ENCODE measurements at regions not wholly inside any gene's neighbourhood (a gene's known extent, or its start where the extent isn't known, plus 50 kb on each side); places are given as distances from the start of the nearest gene placed in this dataset.

GRCh38 chr9:13500034-13500433, 220.5 kb upstream of the MPDZ start:
- Mint-ChIP-seq H3K27me3 (no peaks in the 10 kb centered on the region), H3K4me3 (no peak overlapping the region), H3K9me3 (ENCODE audit: insufficient read depth) (peaks cover 4% of the 10 kb centered on the region), H3K27ac (no peak overlapping the region), H3K4me1 (no peaks in the 10 kb centered on the region)
- ChIA-PET CTCF (no interaction called here), POLR2A (no interaction called here)
- ATAC-seq (ENCODE audit: low read depth): no peak
- Histone ChIP-seq H3K4me1 (ENCODE audit: control insufficient read depth in 2 of 2, insufficient read depth in 2 of 2, low read length in 2 of 2) (no peaks in the 10 kb centered on the region), H3K36me3 (replicated peaks in 1 of 2; ENCODE audit: control extremely low read depth in 1 of 2, control insufficient read depth in 1 of 2, extremely low read depth in 1 of 2, insufficient read depth in 2 of 2, low read length in 1 of 2) (no peaks in the 10 kb centered on the region), H3K9me3 (ENCODE audit: control extremely low read depth in 1 of 3, control insufficient read depth in 2 of 3, insufficient read depth in 1 of 3, low read length in 2 of 3) (peaks cover 0 to 6% (median 0%) of the 10 kb centered on the region in 3 donors), H3K27me3 (replicated peaks in 1 of 4; ENCODE audit: control extremely low read depth in 1 of 4, control insufficient read depth in 3 of 4, insufficient read depth in 4 of 4, low read length in 3 of 4) (no peaks in the 10 kb centered on the region), H3K4me2 (replicated peaks; ENCODE audit: low read depth, low read length, poor library complexity, severe bottlenecking) (no peak overlapping the region), H3K79me2 (ENCODE audit: control insufficient read depth, insufficient read depth, low read length) (no peaks in the 10 kb centered on the region), H3K27ac (ENCODE audit: low read length in 2 of 2) (no peak overlapping the region), H4K20me1 (ENCODE audit: control insufficient read depth, insufficient read depth, low read length, poor library complexity, severe bottlenecking) (no peaks in the 10 kb centered on the region), H3K9ac (ENCODE audit: low read length) (no peak overlapping the region), H2AFZ (ENCODE audit: insufficient read depth, low read depth, low read length, poor library complexity, severe bottlenecking) (no peak overlapping the region), H3K4me3 (ENCODE audit: control extremely low read depth in 1 of 5, extremely low read depth in 1 of 5, insufficient read depth in 1 of 5, low read depth in 2 of 5, low read length in 4 of 5) (no peak overlapping the region)
- WGBS (ENCODE audit: insufficient coverage): 86% methylated on average over 1 of the region's 1 CpG
- TF ChIP-seq, protein P1, sequence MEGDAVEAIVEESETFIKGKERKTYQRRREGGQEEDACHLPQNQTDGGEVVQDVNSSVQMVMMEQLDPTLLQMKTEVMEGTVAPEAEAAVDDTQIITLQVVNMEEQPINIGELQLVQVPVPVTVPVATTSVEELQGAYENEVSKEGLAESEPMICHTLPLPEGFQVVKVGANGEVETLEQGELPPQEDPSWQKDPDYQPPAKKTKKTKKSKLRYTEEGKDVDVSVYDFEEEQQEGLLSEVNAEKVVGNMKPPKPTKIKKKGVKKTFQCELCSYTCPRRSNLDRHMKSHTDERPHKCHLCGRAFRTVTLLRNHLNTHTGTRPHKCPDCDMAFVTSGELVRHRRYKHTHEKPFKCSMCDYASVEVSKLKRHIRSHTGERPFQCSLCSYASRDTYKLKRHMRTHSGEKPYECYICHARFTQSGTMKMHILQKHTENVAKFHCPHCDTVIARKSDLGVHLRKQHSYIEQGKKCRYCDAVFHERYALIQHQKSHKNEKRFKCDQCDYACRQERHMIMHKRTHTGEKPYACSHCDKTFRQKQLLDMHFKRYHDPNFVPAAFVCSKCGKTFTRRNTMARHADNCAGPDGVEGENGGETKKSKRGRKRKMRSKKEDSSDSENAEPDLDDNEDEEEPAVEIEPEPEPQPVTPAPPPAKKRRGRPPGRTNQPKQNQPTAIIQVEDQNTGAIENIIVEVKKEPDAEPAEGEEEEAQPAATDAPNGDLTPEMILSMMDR (IDR thresholded peaks at IDR 0.05): no peak
- no peak for TF ChIP-seq EZH2 (IDR thresholded peaks at IDR 0.05; ENCODE audit: borderline replicate concordance, insufficient read depth, low read depth, low read length, poor library complexity, severe bottlenecking)
- intact Hi-C loops (cut with micrococcal nuclease): no loop called here
- no peak for DNase-seq

DNA sequence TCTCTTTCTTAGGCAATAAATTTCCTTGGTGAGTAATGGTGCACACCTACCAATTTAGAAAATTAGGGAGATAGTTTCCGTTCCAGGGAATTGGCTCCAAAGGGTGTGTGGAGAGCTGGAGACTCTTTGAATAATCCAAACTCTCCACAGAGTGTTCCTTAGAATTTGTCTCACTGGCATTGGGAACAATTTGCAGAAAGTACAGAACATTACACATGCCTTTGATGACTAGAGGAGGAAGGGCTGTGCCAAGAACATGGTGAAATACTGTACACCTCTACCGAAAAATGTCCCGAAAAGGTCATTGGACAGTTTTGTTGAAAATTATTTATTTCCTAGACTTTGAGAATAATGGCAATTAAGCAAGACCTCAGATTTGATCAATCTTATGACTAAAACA, 214.2 kb upstream of the MPDZ start:
- Mint-ChIP-seq H3K27me3 (no peaks in the 10 kb centered on the region), H3K4me3 (no peak overlapping the region), H3K27ac (no peak overlapping the region), H3K4me1 (no peaks in the 10 kb centered on the region), H3K9me3 (ENCODE audit: insufficient read depth) (no peaks in the 10 kb centered on the region)
- H3K27ac ChIP-seq (ENCODE audit: low read length in 2 of 2): no peak overlapping the region
- no peaks in the 10 kb centered on the region for H3K36me3 ChIP-seq (replicated peaks in 1 of 2; ENCODE audit: control extremely low read depth in 1 of 2, control insufficient read depth in 1 of 2, extremely low read depth in 1 of 2, insufficient read depth in 2 of 2, low read length in 1 of 2)
- no peak overlapping the region for H3K9ac ChIP-seq (ENCODE audit: low read length)
- no peaks in the 10 kb centered on the region for H3K4me1 ChIP-seq (ENCODE audit: control insufficient read depth in 2 of 2, insufficient read depth in 2 of 2, low read length in 2 of 2)
- H4K20me1 ChIP-seq (ENCODE audit: control insufficient read depth, insufficient read depth, low read length, poor library complexity, severe bottlenecking): no peaks in the 10 kb centered on the region
- no peak for ATAC-seq (ENCODE audit: low read depth)
- H3K4me2 ChIP-seq (replicated peaks; ENCODE audit: low read depth, low read length, poor library complexity, severe bottlenecking): no peak overlapping the region
- intact Hi-C loops (cut with micrococcal nuclease): no loop called here
- ChIA-PET POLR2A (no interaction called here), CTCF (no interaction called here)
- no peaks in the 10 kb centered on the region for H3K79me2 ChIP-seq (ENCODE audit: control insufficient read depth, insufficient read depth, low read length)
- H3K9me3 ChIP-seq (ENCODE audit: control extremely low read depth in 1 of 3, control insufficient read depth in 2 of 3, insufficient read depth in 1 of 3, low read length in 2 of 3): peaks cover 0 to 6% (median 0%) of the 10 kb centered on the region in 3 donors
- H2AFZ ChIP-seq (ENCODE audit: insufficient read depth, low read depth, low read length, poor library complexity, severe bottlenecking): no peak overlapping the region
- DNase-seq: no peak
- no CpG with 5 or more reads among the region's 3 CpGs for WGBS (ENCODE audit: insufficient coverage)
- TF ChIP-seq, protein P1 (IDR thresholded peaks at IDR 0.05): no peak
- no peak overlapping the region for H3K4me3 ChIP-seq (ENCODE audit: control extremely low read depth in 1 of 5, extremely low read depth in 1 of 5, insufficient read depth in 1 of 5, low read depth in 2 of 5, low read length in 4 of 5)
- no peaks in the 10 kb centered on the region for H3K27me3 ChIP-seq (replicated peaks in 1 of 4; ENCODE audit: control extremely low read depth in 1 of 4, control insufficient read depth in 3 of 4, insufficient read depth in 4 of 4, low read length in 3 of 4)

Measured in B cell (primary cell).